ENCODE measurements at regions not wholly inside any gene's neighbourhood (a gene's known extent, or its start where the extent isn't known, plus 50 kb on each side); places are given as distances from the start of the nearest gene placed in this dataset.

- TF ChIP-seq CTCF (conservative IDR thresholded peaks at IDR 0.05; ENCODE audit: low read depth, low read length) (no peak), EZH2 (IDR thresholded peaks at IDR 0.05; ENCODE audit: low read length, unreplicated experiment) (no peak)
Observed at GRCh38 chr11:28684011-28684586, 575.9 kb downstream of the METTL15 start.
